Upper lobe of left lung (tissue), 4 donors: ENCODE measurements at regions not wholly inside any gene's neighbourhood (a gene's known extent, or its start where the extent isn't known, plus 50 kb on each side); places are given as distances from the start of the nearest gene placed in this dataset.

Experiments
- CTCF ChIP-seq, 6 experiments: fragments of 450-650 bp in 4 of 6; fragments of 200-600 bp in 2 of 6; sonication (generic) in 2 of 6; IDR thresholded peaks; one replicate each; pipeline ENCODE4 v1.5.1; 2016 to 2019; ENCODE audit warnings: antibody characterized with exemption in 6 of 6
- EP300 ChIP-seq, 4 donors: sonication (generic); formaldehyde crosslinking; IDR thresholded peaks; one replicate each; pipeline ENCODE4 v1.5.1; 2017; ENCODE audit warnings: antibody characterized with exemption in 4 of 4, control low read depth in 2 of 4
- POLR2A ChIP-seq, 4 donors: fragments of 450-650 bp; IDR thresholded peaks; one replicate each; pipeline ENCODE4 v1.5.1; 2016 to 2017; ENCODE audit warnings: antibody characterized with exemption in 4 of 4, mild to moderate bottlenecking in 2 of 4
- POLR2AphosphoS5 ChIP-seq, 2 donors: sonication (generic); formaldehyde crosslinking; IDR thresholded peaks; one replicate each; pipeline ENCODE4 v1.5.1; 2017; ENCODE audit warnings: antibody characterized with exemption in 2 of 2

- no peak for TF ChIP-seq CTCF (IDR thresholded peaks at IDR 0.05)
- no peak for TF ChIP-seq POLR2A (IDR thresholded peaks at IDR 0.05)
- TF ChIP-seq EP300 (IDR thresholded peaks at IDR 0.05) = no peak
- no peak for TF ChIP-seq POLR2AphosphoS5 (IDR thresholded peaks at IDR 0.05)
Measured at GRCh38 chr1:37403166-37403565, 71.2 kb upstream of the ZC3H12A start.
